Gastrocnemius medialis (tissue), 4 donors: ENCODE measurements at regions not wholly inside any gene's neighbourhood (a gene's known extent, or its start where the extent isn't known, plus 50 kb on each side); places are given as distances from the start of the nearest gene placed in this dataset.

Source experiments
- ATAC-seq, 2 donors: fragments of 150-250 bp; one replicate each; pipeline ENCODE4 v1.9.1; 2016
- DNase-seq, 2 donors: peaks; one replicate each; pipeline ENCODE4 v3.0.0-alpha.2; 2019
- H3K27ac ChIP-seq, 4 donors: fragments of 200-600 bp; sonication (generic); 1 replicate in 1 of 4; 2 replicates in 3 of 4; pipeline ENCODE4 v1.5.1; 2016 to 2018; ENCODE audit warnings: mild to moderate bottlenecking in 2 of 4, moderate library complexity in 1 of 4
- H3K27me3 ChIP-seq, 3 donors: fragments of 200-600 bp; sonication (generic) in 2 of 3; 1 replicate in 1 of 3; 2 replicates in 2 of 3; pipeline versions ENCODE4 v1.5.1 to v1.6.0; 2016 to 2019; ENCODE audit warnings: mild to moderate bottlenecking in 1 of 3, moderate library complexity in 1 of 3
- H3K36me3 ChIP-seq, 2 donors: fragments of 200-600 bp; sonication (generic) in 1 of 2; one replicate each; pipeline ENCODE4 v1.5.1; 2017 to 2018
- H3K4me1 ChIP-seq, 2 donors: fragments of 200-600 bp; sonication (generic) in 1 of 2; one replicate each; pipeline ENCODE4 v1.5.1; 2016 to 2017; ENCODE audit warnings: mild to moderate bottlenecking in 2 of 2
- H3K4me3 ChIP-seq, 4 donors: fragments of 200-600 bp; sonication (generic) in 3 of 4; 1 replicate in 1 of 4; 2 replicates in 3 of 4; pipeline ENCODE4 v1.5.1; 2016 to 2019; ENCODE audit warnings: mild to moderate bottlenecking in 2 of 4
- H3K9me3 ChIP-seq, 3 donors: fragments of 200-600 bp; sonication (generic) in 2 of 3; 1 replicate in 1 of 3; 2 replicates in 2 of 3; pipeline ENCODE4 v1.5.1; 2016 to 2019
- CTCF ChIP-seq, 5 experiments: fragments of 450-650 bp in 3 of 5; fragments of 200-600 bp in 2 of 5; sonication (generic) in 2 of 5; IDR thresholded peaks in 4 of 5; conservative IDR thresholded peaks in 1 of 5; 1 replicate in 4 of 5; 2 replicates in 1 of 5; pipeline ENCODE4 v1.5.1; 2016 to 2019; ENCODE audit warnings: antibody characterized with exemption in 5 of 5, mild to moderate bottlenecking in 3 of 5, moderate library complexity in 3 of 5
- POLR2A ChIP-seq, 2 donors: fragments of 450-650 bp; IDR thresholded peaks; one replicate each; pipeline ENCODE4 v1.6.1; 2017; ENCODE audit warnings: antibody characterized with exemption in 2 of 2, mild to moderate bottlenecking in 2 of 2, moderate library complexity in 2 of 2
- in situ Hi-C, 4 donors: fragments of 200-750 bp; cut with MboI; loops; one replicate each; pipeline versions ENCODE4 v1.15.0 to v1.8.0; 2017; ENCODE audit warnings: low sequenced_read_pairs in 4 of 4
- intact Hi-C: fragments of 100-400 bp; cut with DNase I; formaldehyde crosslinking; loops from one replicate; pipeline ENCODE4 v1.15.1; 2023; ENCODE audit warnings: low total_unique reads

- Histone ChIP-seq H3K4me3 (no peak overlapping the region), H3K27me3 (no peaks in the 10 kb centered on the region), H3K4me1 (peaks cover 0 to 6% of the 10 kb centered on the region in 2 donors), H3K9me3 (no peaks in the 10 kb centered on the region), H3K36me3 (no peaks in the 10 kb centered on the region), H3K27ac (no peak overlapping the region)
- ATAC-seq = no peak
- in situ Hi-C loops (no loop called here), intact Hi-C loops (no loop called here)
- no peak for TF ChIP-seq POLR2A (IDR thresholded peaks at IDR 0.05)
- TF ChIP-seq CTCF (IDR thresholded peaks at IDR 0.05 in 4 of 5, conservative IDR thresholded peaks at IDR 0.05 in 1 of 5) = no peak
- no peak for DNase-seq
Measured at GRCh38 chr1:181206979-181207790, 118.7 kb downstream of the IER5 start.

GRCh38 chr1:181208083-181208482, 119.6 kb downstream of the IER5 start:
- in situ Hi-C loops = no loop called here
- Histone ChIP-seq H3K4me1 (peaks cover 0 to 6% of the 10 kb centered on the region in 2 donors), H3K36me3 (no peaks in the 10 kb centered on the region), H3K9me3 (no peaks in the 10 kb centered on the region), H3K27ac (no peak overlapping the region), H3K27me3 (no peaks in the 10 kb centered on the region), H3K4me3 (no peak overlapping the region)
- intact Hi-C loops = no loop called here
- ATAC-seq (no peak), DNase-seq (no peak)
- TF ChIP-seq POLR2A (IDR thresholded peaks at IDR 0.05) (no peak), CTCF (IDR thresholded peaks at IDR 0.05 in 4 of 5, conservative IDR thresholded peaks at IDR 0.05 in 1 of 5) (no peak)

- no peak for ATAC-seq
- Histone ChIP-seq H3K27me3 (no peaks in the 10 kb centered on the region), H3K4me3 (no peak overlapping the region), H3K27ac (no peak overlapping the region), H3K36me3 (no peaks in the 10 kb centered on the region), H3K4me1 (peaks cover 0 to 6% of the 10 kb centered on the region in 2 donors), H3K9me3 (no peaks in the 10 kb centered on the region)
- in situ Hi-C loops (no loop called here), intact Hi-C loops (no loop called here)
- DNase-seq = no peak
- TF ChIP-seq CTCF (IDR thresholded peaks at IDR 0.05 in 4 of 5, conservative IDR thresholded peaks at IDR 0.05 in 1 of 5) (no peak), POLR2A (IDR thresholded peaks at IDR 0.05) (no peak)
Measured at GRCh38 chr1:181208967-181209366, 120.5 kb downstream of the IER5 start.

- no peak overlapping the region for H3K4me3 ChIP-seq
- no peaks in the 10 kb centered on the region for H3K36me3 ChIP-seq
- no peaks in the 10 kb centered on the region for H3K27me3 ChIP-seq
- no peaks in the 10 kb centered on the region for H3K9me3 ChIP-seq
- no peak for ATAC-seq
- DNase-seq = no peak
- H3K27ac ChIP-seq = no peak overlapping the region
- no peaks in the 10 kb centered on the region for H3K4me1 ChIP-seq
- intact Hi-C loops (no loop called here), in situ Hi-C loops (no loop called here)
- no peak for TF ChIP-seq CTCF (IDR thresholded peaks at IDR 0.05 in 4 of 5, conservative IDR thresholded peaks at IDR 0.05 in 1 of 5)
- TF ChIP-seq POLR2A (IDR thresholded peaks at IDR 0.05) = no peak
Measured at GRCh38 chr1:181213056-181213455, 124.6 kb downstream of the IER5 start.
